NCI-H748 (cell line): ENCODE measurements at regions not wholly inside any gene's neighbourhood (a gene's known extent, or its start where the extent isn't known, plus 50 kb on each side); places are given as distances from the start of the nearest gene placed in this dataset.
A peak's percentile ranks its signal among the peaks of the same experiment; 100 is the strongest.

Source experiments
- DNase-seq: peaks from one replicate; lab custom pipeline; 2025; ENCODE audit not compliant: unreplicated experiment; lab: John Stamatoyannopoulos, UW

GRCh38 chr2:236715077-236715476 is 145.5 kb downstream of the ACKR3 start:
- no peak for DNase-seq

GRCh38 chr2:236715491-236715961 is 145.9 kb downstream of the ACKR3 start:
- peak; percentile 79 for DNase-seq

- no peak for DNase-seq
Measured at GRCh38 chr2:236717120-236717519, 147.5 kb downstream of the ACKR3 start.

GRCh38 chr2:236717729-236718128 is 148.1 kb downstream of the ACKR3 start:
- no peak for DNase-seq

GRCh38 chr2:236718207-236718992 is 148.8 kb downstream of the ACKR3 start:
- DNase-seq: no peak

- no peak for DNase-seq
Measured at GRCh38 chr2:236719192-236719635, 149.6 kb downstream of the ACKR3 start.

GRCh38 chr2:236720974-236721540 is 151.4 kb downstream of the ACKR3 start:
- peak; percentile 18 for DNase-seq

GRCh38 chr2:236724200-236724599 is 154.6 kb downstream of the ACKR3 start:
- no peak for DNase-seq

- DNase-seq: no peak
Measured at GRCh38 chr2:236726701-236727450, 157.3 kb downstream of the ACKR3 start.

- DNase-seq: no peak
Measured at GRCh38 chr2:236728916-236729670, 159.5 kb downstream of the ACKR3 start.

- DNase-seq: no peak
Measured at GRCh38 chr2:236730393-236730792, 160.8 kb downstream of the ACKR3 start.

GRCh38 chr2:236731767-236732580 is 162.3 kb downstream of the ACKR3 start:
- no peak for DNase-seq

GRCh38 chr2:236733156-236733555 is 163.5 kb downstream of the ACKR3 start:
- no peak for DNase-seq

- no peak for DNase-seq
Measured at GRCh38 chr2:236735825-236736238, 166.2 kb downstream of the ACKR3 start.

- no peak for DNase-seq
Measured at GRCh38 chr2:236738030-236738429, 168.4 kb downstream of the ACKR3 start.

GRCh38 chr2:236738896-236739295 is 169.3 kb downstream of the ACKR3 start:
- DNase-seq: no peak

- DNase-seq: no peak
Measured at GRCh38 chr2:236739663-236740062, 170.0 kb downstream of the ACKR3 start.

- DNase-seq: no peak
Measured at GRCh38 chr2:236740506-236740905, 170.9 kb downstream of the ACKR3 start.

- no peak for DNase-seq
Measured at GRCh38 chr2:236743039-236743920, 173.7 kb downstream of the ACKR3 start.
